ENCODE measurements at regions not wholly inside any gene's neighbourhood (a gene's known extent, or its start where the extent isn't known, plus 50 kb on each side); places are given as distances from the start of the nearest gene placed in this dataset.

- Histone ChIP-seq H3K4me3 (ENCODE audit: low read length in 2 of 2) (no peak overlapping the region), H3K36me3 (ENCODE audit: control insufficient read depth in 2 of 2, insufficient read depth in 2 of 2, low read length in 2 of 2) (no peaks in the 10 kb centered on the region), H3K9ac (ENCODE audit: low read length in 2 of 2) (no peak overlapping the region), H3K27ac (ENCODE audit: low read length) (no peak overlapping the region), H3K4me1 (ENCODE audit: control insufficient read depth, insufficient read depth, low read length) (no peaks in the 10 kb centered on the region), H3K27me3 (ENCODE audit: control insufficient read depth in 1 of 2, insufficient read depth in 2 of 2, low read length in 2 of 2) (peaks cover 0 to 2% of the 10 kb centered on the region in 2 donors), H3K9me3 (ENCODE audit: control insufficient read depth in 2 of 2, low read length in 2 of 2) (no peaks in the 10 kb centered on the region)
Observed at GRCh38 chr15:101563176-101563796, 73.8 kb upstream of the PCSK6 start.

DNA sequence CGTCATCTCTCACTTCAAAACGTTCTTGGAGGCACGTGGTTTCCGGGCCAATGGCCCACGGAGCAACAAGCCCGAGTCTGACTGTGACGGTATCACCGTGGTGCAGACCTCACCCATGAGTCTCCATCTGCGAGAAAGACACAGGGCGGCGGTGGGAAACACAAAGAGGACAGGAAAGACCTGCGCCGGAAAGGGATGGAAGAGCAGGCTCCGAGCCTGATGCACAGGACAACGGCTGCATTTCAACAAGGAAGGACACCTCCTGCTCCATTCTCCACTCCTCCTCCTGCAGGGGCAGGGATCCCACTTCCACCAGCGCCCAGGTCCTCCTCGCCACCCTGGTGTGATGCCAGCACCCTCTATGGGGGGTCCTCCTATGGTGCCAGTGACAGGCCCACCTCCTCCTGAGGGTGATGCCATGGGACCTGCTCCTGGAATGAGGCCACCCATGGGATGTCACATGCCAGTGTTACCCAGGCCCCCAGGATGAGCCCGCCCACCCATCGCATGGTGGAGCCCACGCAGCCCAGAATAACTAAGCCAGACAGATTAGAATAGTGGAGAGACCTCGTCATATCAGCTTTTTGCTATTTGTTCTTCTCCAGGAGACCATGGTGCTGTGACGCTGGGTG, 73.0 kb upstream of the PCSK6 start:
- Histone ChIP-seq H3K27me3 (ENCODE audit: control insufficient read depth in 1 of 2, insufficient read depth in 2 of 2, low read length in 2 of 2) (peaks cover 0 to 2% of the 10 kb centered on the region in 2 donors), H3K4me1 (ENCODE audit: control insufficient read depth, insufficient read depth, low read length) (no peaks in the 10 kb centered on the region), H3K9me3 (ENCODE audit: control insufficient read depth in 2 of 2, low read length in 2 of 2) (no peaks in the 10 kb centered on the region), H3K9ac (ENCODE audit: low read length in 2 of 2) (no peak overlapping the region), H3K4me3 (ENCODE audit: low read length in 2 of 2) (no peak overlapping the region), H3K27ac (ENCODE audit: low read length) (no peak overlapping the region), H3K36me3 (ENCODE audit: control insufficient read depth in 2 of 2, insufficient read depth in 2 of 2, low read length in 2 of 2) (no peaks in the 10 kb centered on the region)

- H3K27me3 ChIP-seq (ENCODE audit: control insufficient read depth in 1 of 2, insufficient read depth in 2 of 2, low read length in 2 of 2) = peaks cover 0 to 2% of the 10 kb centered on the region in 2 donors
- H3K4me1 ChIP-seq (ENCODE audit: control insufficient read depth, insufficient read depth, low read length) = no peaks in the 10 kb centered on the region
- no peaks in the 10 kb centered on the region for H3K9me3 ChIP-seq (ENCODE audit: control insufficient read depth in 2 of 2, low read length in 2 of 2)
- H3K27ac ChIP-seq (ENCODE audit: low read length) = no peak overlapping the region
- H3K9ac ChIP-seq (ENCODE audit: low read length in 2 of 2) = no peak overlapping the region
- H3K4me3 ChIP-seq (ENCODE audit: low read length in 2 of 2) = no peak overlapping the region
- H3K36me3 ChIP-seq (ENCODE audit: control insufficient read depth in 2 of 2, insufficient read depth in 2 of 2, low read length in 2 of 2) = no peaks in the 10 kb centered on the region
Observed at GRCh38 chr15:101561584-101561906, 72.0 kb upstream of the PCSK6 start.

DNA sequence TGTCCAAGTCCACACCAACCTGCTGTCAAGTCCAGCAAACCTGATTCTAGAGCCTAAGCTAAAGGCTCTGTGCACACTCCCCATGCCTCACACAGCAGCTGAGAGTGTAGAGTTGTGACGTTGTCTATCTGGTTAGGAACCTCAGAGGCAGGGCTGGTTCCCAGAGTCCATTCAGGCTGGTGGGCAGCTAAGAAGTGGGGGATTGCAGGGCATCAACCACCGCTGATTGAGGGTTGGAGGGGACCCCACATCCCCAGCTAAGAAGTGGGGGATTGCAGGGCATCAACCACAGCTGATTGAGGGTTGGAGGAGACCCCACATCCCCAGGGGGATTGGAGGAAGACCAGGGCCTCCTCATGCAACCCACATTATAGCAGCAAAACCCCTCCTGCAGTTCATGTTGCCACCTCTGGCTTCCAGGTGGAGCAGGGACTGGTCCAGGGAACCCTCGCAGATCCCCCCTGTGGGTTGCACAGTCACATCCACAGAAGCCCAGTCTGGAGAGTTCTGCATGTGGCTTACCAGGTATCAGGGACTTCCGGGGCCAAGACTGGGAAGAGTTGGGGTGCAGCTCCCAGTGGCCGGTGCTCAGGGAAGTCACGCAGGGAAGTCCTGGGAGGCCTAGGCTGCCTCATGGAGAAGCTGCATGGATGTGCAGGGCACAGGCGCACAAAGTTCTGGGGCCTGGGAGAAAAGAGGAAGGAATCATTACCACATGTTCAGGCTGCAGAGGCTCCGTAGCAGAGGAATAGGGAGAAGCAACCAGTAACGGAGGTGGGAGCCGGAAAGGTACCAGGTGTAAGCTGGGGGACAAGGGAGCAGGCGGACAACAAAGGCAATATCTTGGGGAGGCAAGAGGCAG, 71.4 kb upstream of the PCSK6 start:
- peaks cover 6% of the 10 kb centered on the region for H3K4me1 ChIP-seq (ENCODE audit: control insufficient read depth, insufficient read depth, low read length)
- no peak overlapping the region for H3K27ac ChIP-seq (ENCODE audit: low read length)
- no peak overlapping the region for H3K9ac ChIP-seq (ENCODE audit: low read length in 2 of 2)
- H3K36me3 ChIP-seq (ENCODE audit: control insufficient read depth in 2 of 2, insufficient read depth in 2 of 2, low read length in 2 of 2) = no peaks in the 10 kb centered on the region
- no peak overlapping the region for H3K4me3 ChIP-seq (ENCODE audit: low read length in 2 of 2)
- no peaks in the 10 kb centered on the region for H3K9me3 ChIP-seq (ENCODE audit: control insufficient read depth in 2 of 2, low read length in 2 of 2)
- peaks cover 0 to 2% of the 10 kb centered on the region in 2 donors for H3K27me3 ChIP-seq (ENCODE audit: control insufficient read depth in 1 of 2, insufficient read depth in 2 of 2, low read length in 2 of 2)

- Histone ChIP-seq H3K27me3 (ENCODE audit: control insufficient read depth in 1 of 2, insufficient read depth in 2 of 2, low read length in 2 of 2) (peaks cover 0 to 2% of the 10 kb centered on the region in 2 donors), H3K4me1 (ENCODE audit: control insufficient read depth, insufficient read depth, low read length) (peaks cover 7% of the 10 kb centered on the region), H3K9ac (ENCODE audit: low read length in 2 of 2) (no peak overlapping the region), H3K9me3 (ENCODE audit: control insufficient read depth in 2 of 2, low read length in 2 of 2) (no peaks in the 10 kb centered on the region), H3K27ac (ENCODE audit: low read length) (no peak overlapping the region), H3K36me3 (ENCODE audit: control insufficient read depth in 2 of 2, insufficient read depth in 2 of 2, low read length in 2 of 2) (no peaks in the 10 kb centered on the region), H3K4me3 (ENCODE audit: low read length in 2 of 2) (no peak overlapping the region)
Observed at GRCh38 chr15:101559952-101560351, 70.4 kb upstream of the PCSK6 start.

DNA sequence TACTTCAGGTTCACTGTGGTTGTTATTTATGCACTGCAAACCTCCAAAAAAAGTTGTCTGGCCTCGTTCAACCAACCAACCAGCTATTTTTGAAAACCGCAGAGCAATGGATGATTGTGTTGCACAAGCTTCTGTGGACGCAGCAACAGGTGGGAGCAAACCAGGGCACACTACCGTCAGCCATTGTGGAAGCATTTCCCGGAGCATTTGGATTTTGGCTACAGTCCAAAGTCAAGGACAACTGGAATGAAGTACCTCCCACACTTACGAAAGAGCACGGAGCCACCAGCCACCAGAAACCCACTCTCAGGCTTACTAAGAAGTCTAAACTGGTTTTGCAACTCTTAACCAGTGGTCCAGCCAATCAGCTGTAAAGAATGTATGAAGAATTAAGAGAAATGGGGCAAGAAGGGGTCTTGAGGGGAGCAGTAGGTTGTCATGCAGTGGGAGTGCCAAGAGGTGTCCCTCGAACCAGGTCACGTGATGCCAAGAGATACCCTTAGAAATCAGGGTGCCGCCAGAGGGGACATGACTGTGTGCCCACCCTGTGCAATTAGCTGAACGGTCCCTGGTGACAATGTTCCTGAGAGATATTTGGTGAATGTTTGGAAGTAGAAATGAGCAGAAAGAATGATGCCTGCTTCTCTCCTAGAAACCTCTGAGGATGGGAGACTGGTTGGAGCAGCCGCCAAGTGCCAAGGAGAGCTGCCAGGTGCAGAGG, 68.9 kb upstream of the PCSK6 start:
- Histone ChIP-seq H3K9ac (ENCODE audit: low read length in 2 of 2) (no peak overlapping the region), H3K4me3 (ENCODE audit: low read length in 2 of 2) (no peak overlapping the region), H3K4me1 (ENCODE audit: control insufficient read depth, insufficient read depth, low read length) (peaks cover 20% of the 10 kb centered on the region), H3K27me3 (ENCODE audit: control insufficient read depth in 1 of 2, insufficient read depth in 2 of 2, low read length in 2 of 2) (no peaks in the 10 kb centered on the region), H3K27ac (ENCODE audit: low read length) (no peak overlapping the region), H3K36me3 (ENCODE audit: control insufficient read depth in 2 of 2, insufficient read depth in 2 of 2, low read length in 2 of 2) (no peaks in the 10 kb centered on the region), H3K9me3 (ENCODE audit: control insufficient read depth in 2 of 2, low read length in 2 of 2) (no peaks in the 10 kb centered on the region)

DNA sequence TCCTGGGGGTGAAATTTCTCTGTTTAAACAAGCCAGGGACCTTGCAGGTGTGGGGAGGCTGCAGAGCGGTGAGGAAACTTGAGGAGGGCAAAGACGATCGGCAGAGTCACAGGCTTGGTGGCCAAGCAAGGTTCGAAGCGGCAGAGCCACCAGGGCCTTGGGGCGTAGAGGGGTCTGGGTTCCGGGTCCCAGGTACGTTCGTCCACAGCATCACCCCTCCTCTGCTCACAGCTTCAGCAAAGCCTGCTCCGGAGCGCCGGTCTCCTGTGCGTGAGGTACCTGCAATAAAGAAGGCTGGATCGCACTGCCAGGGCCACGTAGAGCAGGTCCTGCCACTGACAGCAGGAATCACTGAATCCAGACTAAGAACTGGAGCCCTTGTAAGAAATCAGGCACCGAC, 66.8 kb upstream of the PCSK6 start:
- Histone ChIP-seq H3K9ac (ENCODE audit: low read length in 2 of 2) (no peak overlapping the region), H3K4me3 (ENCODE audit: low read length in 2 of 2) (no peak overlapping the region), H3K36me3 (ENCODE audit: control insufficient read depth in 2 of 2, insufficient read depth in 2 of 2, low read length in 2 of 2) (no peaks in the 10 kb centered on the region), H3K9me3 (ENCODE audit: control insufficient read depth in 2 of 2, low read length in 2 of 2) (no peaks in the 10 kb centered on the region), H3K27ac (ENCODE audit: low read length) (no peak overlapping the region), H3K4me1 (ENCODE audit: control insufficient read depth, insufficient read depth, low read length) (peaks cover 20% of the 10 kb centered on the region), H3K27me3 (ENCODE audit: control insufficient read depth in 1 of 2, insufficient read depth in 2 of 2, low read length in 2 of 2) (no peaks in the 10 kb centered on the region)

GRCh38 chr15:101554115-101554915, 64.8 kb upstream of the PCSK6 start:
- no peaks in the 10 kb centered on the region for H3K27me3 ChIP-seq (ENCODE audit: control insufficient read depth in 1 of 2, insufficient read depth in 2 of 2, low read length in 2 of 2)
- H3K4me3 ChIP-seq (ENCODE audit: low read length in 2 of 2) = peak overlapping the region in 1 of 2 donors; percentile 61
- H3K36me3 ChIP-seq (ENCODE audit: control insufficient read depth in 2 of 2, insufficient read depth in 2 of 2, low read length in 2 of 2) = no peaks in the 10 kb centered on the region
- H3K9ac ChIP-seq (ENCODE audit: low read length in 2 of 2) = peak overlapping the region; percentile 27 to 36
- H3K4me1 ChIP-seq (ENCODE audit: control insufficient read depth, insufficient read depth, low read length) = peaks cover 20% of the 10 kb centered on the region
- no peaks in the 10 kb centered on the region for H3K9me3 ChIP-seq (ENCODE audit: control insufficient read depth in 2 of 2, low read length in 2 of 2)
- peak overlapping the region; percentile 70 for H3K27ac ChIP-seq (ENCODE audit: low read length)

GRCh38 chr15:101551696-101552591, 62.4 kb upstream of the PCSK6 start:
- H3K9me3 ChIP-seq (ENCODE audit: control insufficient read depth in 2 of 2, low read length in 2 of 2) = no peaks in the 10 kb centered on the region
- no peak overlapping the region for H3K27ac ChIP-seq (ENCODE audit: low read length)
- peaks cover 20% of the 10 kb centered on the region for H3K4me1 ChIP-seq (ENCODE audit: control insufficient read depth, insufficient read depth, low read length)
- H3K9ac ChIP-seq (ENCODE audit: low read length in 2 of 2) = no peak overlapping the region
- H3K36me3 ChIP-seq (ENCODE audit: control insufficient read depth in 2 of 2, insufficient read depth in 2 of 2, low read length in 2 of 2) = no peaks in the 10 kb centered on the region
- H3K4me3 ChIP-seq (ENCODE audit: low read length in 2 of 2) = no peak overlapping the region
- no peaks in the 10 kb centered on the region for H3K27me3 ChIP-seq (ENCODE audit: control insufficient read depth in 1 of 2, insufficient read depth in 2 of 2, low read length in 2 of 2)
